Transverse colon (tissue), 4 donors: ENCODE measurements at regions not wholly inside any gene's neighbourhood (a gene's known extent, or its start where the extent isn't known, plus 50 kb on each side); places are given as distances from the start of the nearest gene placed in this dataset.

Experiments
- DNase-seq: peaks from one replicate; pipeline ENCODE4 v3.0.0-alpha.2; 2019
- H3K27ac ChIP-seq, 4 donors: fragments of 200-600 bp; sonication (generic); 2 replicates each; pipeline ENCODE4 v1.5.1; 2016 to 2018; ENCODE audit warnings: inconsistent platforms in 4 of 4
- H3K27me3 ChIP-seq: fragments of 200-600 bp; sonication (generic); 2 replicates; pipeline ENCODE4 v1.5.1; 2017; ENCODE audit warnings: inconsistent platforms
- H3K36me3 ChIP-seq, 4 donors: fragments of 200-600 bp; sonication (generic); 2 replicates each; pipeline ENCODE4 v1.5.1; 2017 to 2019; ENCODE audit warnings: inconsistent platforms in 4 of 4
- H3K4me1 ChIP-seq, 4 donors: fragments of 200-600 bp; sonication (generic); 2 replicates each; pipeline ENCODE4 v1.5.1; 2017 to 2020; ENCODE audit warnings: inconsistent platforms in 4 of 4
- H3K4me3 ChIP-seq, 4 donors: fragments of 200-600 bp; sonication (generic); 1 replicate in 1 of 4; 2 replicates in 3 of 4; pipeline versions ENCODE4 v1.5.1 to v1.6.1; 2017 to 2019; ENCODE audit warnings: inconsistent platforms in 4 of 4
- H3K9me3 ChIP-seq, 2 donors: fragments of 200-600 bp; sonication (generic); 2 replicates each; pipeline ENCODE4 v1.5.1; 2017 to 2019; ENCODE audit warnings: inconsistent platforms in 2 of 2
- EP300 ChIP-seq: sonication (generic); formaldehyde crosslinking; IDR thresholded peaks from one replicate; pipeline ENCODE4 v1.6.1; 2017; ENCODE audit warnings: antibody characterized with exemption, low read depth
- POLR2A ChIP-seq: fragments of 450-650 bp; IDR thresholded peaks from one replicate; pipeline ENCODE4 v1.6.1; 2016; ENCODE audit warnings: antibody characterized with exemption, mild to moderate bottlenecking, moderate library complexity
- POLR2AphosphoS5 ChIP-seq, 3 donors: sonication (generic); formaldehyde crosslinking; IDR thresholded peaks; one replicate each; pipeline ENCODE4 v1.6.1; 2016; ENCODE audit warnings: antibody characterized with exemption in 3 of 3
- WGBS, 2 donors: methylation state at CpG; one replicate each; pipeline ENCODE4 v1.1.5; 2018; ENCODE audit warnings: low coverage in 1 of 2; 5-methylcytosine and 5-hydroxymethylcytosine counted together
- in situ Hi-C, 4 donors: fragments of 200-750 bp; cut with MboI; loops; one replicate each; pipeline versions ENCODE4 v1.15.0 to v1.15.1; 2017; ENCODE audit warnings: low sequenced_read_pairs in 3 of 4, low pct_ligation_motif_present in 1 of 4, low pct_unique_long_range_greater_than_20kb in 1 of 4
- intact Hi-C: fragments of 100-400 bp; cut with DNase I; formaldehyde crosslinking; loops from one replicate; pipeline ENCODE4 v1.15.1; 2023; ENCODE audit warnings: low total_unique reads
- TF ChIP-seq, protein P1 (sequence below), 5 experiments: fragments of 200-600 bp in 3 of 5; fragments of 450-650 bp in 2 of 5; sonication (generic) in 3 of 5; IDR thresholded peaks; 1 replicate in 2 of 5; 2 replicates in 3 of 5; pipeline ENCODE4 v1.5.1; 2016 to 2017; ENCODE audit warnings: antibody characterized with exemption in 5 of 5, inconsistent platforms in 3 of 5, mild to moderate bottlenecking in 2 of 5, moderate library complexity in 1 of 5

DNA sequence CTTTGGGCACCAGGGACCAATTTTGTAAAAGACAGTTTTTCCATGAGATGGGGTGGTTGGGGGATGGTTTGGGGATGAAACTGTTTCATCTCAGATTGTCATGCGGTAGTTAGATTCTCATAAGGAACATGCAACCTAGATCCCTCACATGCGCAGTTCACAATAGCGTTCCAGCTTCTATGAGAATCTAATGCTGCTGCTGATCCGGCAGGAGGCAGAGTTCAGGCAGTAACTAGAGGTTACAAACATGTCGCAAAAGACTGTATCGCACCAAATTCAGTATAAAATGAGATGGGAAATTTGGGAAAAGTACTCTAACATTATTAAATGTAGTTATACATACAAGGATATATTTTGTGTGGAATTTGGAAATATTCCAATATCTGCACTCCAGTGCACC is 213.2 kb upstream of the LRFN5 start:
- Histone ChIP-seq H3K9me3 (no peaks in the 10 kb centered on the region), H3K27ac (no peak overlapping the region), H3K4me3 (no peak overlapping the region), H3K27me3 (no peaks in the 10 kb centered on the region), H3K36me3 (no peaks in the 10 kb centered on the region), H3K4me1 (no peaks in the 10 kb centered on the region)
- no peak for DNase-seq
- intact Hi-C loops: no loop called here
- no peak for TF ChIP-seq POLR2AphosphoS5 (IDR thresholded peaks at IDR 0.05)
- TF ChIP-seq EP300: no peak
- TF ChIP-seq, protein P1, sequence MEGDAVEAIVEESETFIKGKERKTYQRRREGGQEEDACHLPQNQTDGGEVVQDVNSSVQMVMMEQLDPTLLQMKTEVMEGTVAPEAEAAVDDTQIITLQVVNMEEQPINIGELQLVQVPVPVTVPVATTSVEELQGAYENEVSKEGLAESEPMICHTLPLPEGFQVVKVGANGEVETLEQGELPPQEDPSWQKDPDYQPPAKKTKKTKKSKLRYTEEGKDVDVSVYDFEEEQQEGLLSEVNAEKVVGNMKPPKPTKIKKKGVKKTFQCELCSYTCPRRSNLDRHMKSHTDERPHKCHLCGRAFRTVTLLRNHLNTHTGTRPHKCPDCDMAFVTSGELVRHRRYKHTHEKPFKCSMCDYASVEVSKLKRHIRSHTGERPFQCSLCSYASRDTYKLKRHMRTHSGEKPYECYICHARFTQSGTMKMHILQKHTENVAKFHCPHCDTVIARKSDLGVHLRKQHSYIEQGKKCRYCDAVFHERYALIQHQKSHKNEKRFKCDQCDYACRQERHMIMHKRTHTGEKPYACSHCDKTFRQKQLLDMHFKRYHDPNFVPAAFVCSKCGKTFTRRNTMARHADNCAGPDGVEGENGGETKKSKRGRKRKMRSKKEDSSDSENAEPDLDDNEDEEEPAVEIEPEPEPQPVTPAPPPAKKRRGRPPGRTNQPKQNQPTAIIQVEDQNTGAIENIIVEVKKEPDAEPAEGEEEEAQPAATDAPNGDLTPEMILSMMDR (IDR thresholded peaks at IDR 0.05): no peak
- TF ChIP-seq POLR2A: no peak
- in situ Hi-C loops: no loop called here
- WGBS, 2 donors: 80 to 93% methylated on average over 4 to 6 of the region's 6 CpGs

DNA sequence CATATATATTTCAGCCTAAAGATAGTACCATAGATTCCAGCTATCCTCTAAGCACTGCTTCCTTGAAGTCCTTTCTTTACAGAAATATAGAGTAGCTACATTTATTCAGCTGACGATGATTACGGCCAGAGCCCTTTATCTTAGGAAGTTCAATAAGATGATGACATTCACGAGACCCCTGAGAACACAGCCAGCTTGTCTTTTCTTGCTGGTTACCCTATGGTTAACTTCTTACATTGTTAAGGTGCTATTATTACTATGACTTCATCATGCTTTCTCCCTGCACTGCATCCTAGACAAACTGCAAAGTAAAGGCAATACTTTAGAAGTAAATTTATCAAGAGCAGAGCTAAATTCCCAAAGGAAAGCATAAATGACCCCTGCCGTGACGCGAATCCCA is 214.4 kb upstream of the LRFN5 start:
- Histone ChIP-seq H3K9me3 (no peaks in the 10 kb centered on the region), H3K27me3 (no peaks in the 10 kb centered on the region), H3K27ac (no peak overlapping the region), H3K4me3 (no peak overlapping the region), H3K4me1 (no peaks in the 10 kb centered on the region), H3K36me3 (no peaks in the 10 kb centered on the region)
- in situ Hi-C loops: no loop called here
- TF ChIP-seq, protein P1 (IDR thresholded peaks at IDR 0.05): no peak
- TF ChIP-seq EP300: no peak
- TF ChIP-seq POLR2AphosphoS5 (IDR thresholded peaks at IDR 0.05): no peak
- no peak for TF ChIP-seq POLR2A
- no peak for DNase-seq
- intact Hi-C loops: no loop called here
- 82% methylated on average over 6 of the region's 6 CpGs for WGBS, 2 donors

DNA sequence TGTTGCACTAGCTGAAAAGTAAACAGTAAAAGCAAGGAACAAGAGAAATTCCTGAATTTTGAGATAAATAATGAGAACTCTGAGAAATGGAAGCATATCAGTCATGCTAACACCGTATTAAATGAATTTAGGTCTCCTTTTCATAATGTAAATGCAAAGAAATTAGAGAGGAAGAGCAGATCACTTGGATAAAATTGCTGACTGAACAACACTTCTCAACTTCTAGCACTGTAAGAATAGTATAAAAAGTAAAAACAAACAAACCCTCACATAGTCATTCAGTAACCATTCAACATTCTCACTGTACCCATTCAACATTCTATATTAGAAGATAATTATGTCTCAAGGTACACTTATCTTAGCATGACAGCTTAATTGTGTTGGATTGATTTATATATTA is 217.3 kb upstream of the LRFN5 start:
- Histone ChIP-seq H3K36me3 (no peaks in the 10 kb centered on the region), H3K27ac (no peak overlapping the region), H3K27me3 (no peaks in the 10 kb centered on the region), H3K4me3 (no peak overlapping the region), H3K9me3 (no peaks in the 10 kb centered on the region), H3K4me1 (no peaks in the 10 kb centered on the region)
- intact Hi-C loops (no loop called here), in situ Hi-C loops (no loop called here)
- no peak for TF ChIP-seq EP300
- TF ChIP-seq, protein P1 (IDR thresholded peaks at IDR 0.05): no peak
- TF ChIP-seq POLR2AphosphoS5 (IDR thresholded peaks at IDR 0.05): no peak
- TF ChIP-seq POLR2A: no peak
- DNase-seq: no peak
- WGBS, 2 donors: 69 to 75% methylated on average over 1 of the region's 1 CpG

DNA sequence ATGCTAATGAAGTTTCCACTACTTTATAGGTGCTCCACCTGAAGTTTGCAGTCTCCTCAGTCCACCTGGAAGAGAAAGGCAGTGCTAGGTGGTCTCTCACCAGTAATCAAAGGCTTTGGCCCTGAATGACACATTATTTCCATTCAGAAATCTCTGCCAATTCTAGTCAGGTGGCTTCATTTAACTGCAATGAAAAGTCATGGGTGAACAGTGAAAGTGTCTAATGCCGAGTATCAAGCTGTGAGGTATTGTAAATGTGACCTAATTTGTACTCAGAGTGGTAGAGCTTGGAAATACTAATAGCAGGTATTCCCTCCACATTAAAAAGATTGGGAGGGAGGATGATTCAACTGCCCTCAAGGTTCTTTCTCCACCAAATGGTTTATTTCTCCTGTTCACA is 220.9 kb upstream of the LRFN5 start:
- 82% methylated on average over 1 of the region's 1 CpG; no CpG with 5 or more reads in 1 of the 2 donors for WGBS, 2 donors
- in situ Hi-C loops: no loop called here
- Histone ChIP-seq H3K9me3 (no peaks in the 10 kb centered on the region), H3K27me3 (no peaks in the 10 kb centered on the region), H3K36me3 (no peaks in the 10 kb centered on the region), H3K4me3 (no peak overlapping the region), H3K27ac (no peak overlapping the region), H3K4me1 (no peaks in the 10 kb centered on the region)
- intact Hi-C loops: no loop called here
- TF ChIP-seq, protein P1 (IDR thresholded peaks at IDR 0.05): no peak
- TF ChIP-seq POLR2AphosphoS5 (IDR thresholded peaks at IDR 0.05) (no peak), POLR2A (no peak), EP300 (no peak)
- DNase-seq: no peak
